A673 (cell line): ENCODE measurements at regions not wholly inside any gene's neighbourhood (a gene's known extent, or its start where the extent isn't known, plus 50 kb on each side); places are given as distances from the start of the nearest gene placed in this dataset.

Source experiments
- EZH2 ChIP-seq: fragments of 200-600 bp; sonication (generic); IDR thresholded peaks from 2 replicates; pipeline ENCODE4 v1.6.1; 2017; ENCODE audit warnings: borderline replicate concordance, low read depth, mild to moderate bottlenecking, mixed read lengths, antibody characterized with exemption, low read length; ENCODE audit not compliant: poor library complexity, severe bottlenecking
- TF ChIP-seq, protein P1 (sequence below): fragments of 300-800, 200-600 bp; sonication (generic); conservative IDR thresholded peaks from 2 replicates; pipeline ENCODE4 v1.5.1; 2017; ENCODE audit warnings: low read depth, mild to moderate bottlenecking, antibody characterized with exemption, low read length, moderate library complexity, mixed read lengths

DNA sequence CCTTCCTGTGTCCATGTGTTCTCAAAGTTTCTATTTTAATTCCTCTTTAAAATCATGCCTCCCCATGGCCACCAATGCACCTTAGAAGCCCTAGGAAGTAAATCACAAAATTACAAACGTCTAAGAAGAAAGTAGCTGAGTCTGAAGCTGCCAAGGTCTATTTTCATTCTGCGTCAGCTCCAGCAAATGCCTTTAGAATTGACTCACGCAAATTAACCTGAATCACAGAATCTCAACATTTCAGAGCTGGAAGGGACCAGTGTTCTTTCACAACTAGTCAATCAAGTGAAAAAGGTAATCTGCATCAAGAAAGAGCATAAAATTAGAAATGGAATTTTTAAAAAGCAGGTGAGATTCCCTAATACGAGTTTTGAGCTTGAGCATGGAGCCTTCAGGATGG is 1017.6 kb downstream of the SORCS3 start:
- TF ChIP-seq, protein P1, sequence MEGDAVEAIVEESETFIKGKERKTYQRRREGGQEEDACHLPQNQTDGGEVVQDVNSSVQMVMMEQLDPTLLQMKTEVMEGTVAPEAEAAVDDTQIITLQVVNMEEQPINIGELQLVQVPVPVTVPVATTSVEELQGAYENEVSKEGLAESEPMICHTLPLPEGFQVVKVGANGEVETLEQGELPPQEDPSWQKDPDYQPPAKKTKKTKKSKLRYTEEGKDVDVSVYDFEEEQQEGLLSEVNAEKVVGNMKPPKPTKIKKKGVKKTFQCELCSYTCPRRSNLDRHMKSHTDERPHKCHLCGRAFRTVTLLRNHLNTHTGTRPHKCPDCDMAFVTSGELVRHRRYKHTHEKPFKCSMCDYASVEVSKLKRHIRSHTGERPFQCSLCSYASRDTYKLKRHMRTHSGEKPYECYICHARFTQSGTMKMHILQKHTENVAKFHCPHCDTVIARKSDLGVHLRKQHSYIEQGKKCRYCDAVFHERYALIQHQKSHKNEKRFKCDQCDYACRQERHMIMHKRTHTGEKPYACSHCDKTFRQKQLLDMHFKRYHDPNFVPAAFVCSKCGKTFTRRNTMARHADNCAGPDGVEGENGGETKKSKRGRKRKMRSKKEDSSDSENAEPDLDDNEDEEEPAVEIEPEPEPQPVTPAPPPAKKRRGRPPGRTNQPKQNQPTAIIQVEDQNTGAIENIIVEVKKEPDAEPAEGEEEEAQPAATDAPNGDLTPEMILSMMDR, result no peak
- TF ChIP-seq EZH2, result no peak
